ENCODE measurements at regions not wholly inside any gene's neighbourhood (a gene's known extent, or its start where the extent isn't known, plus 50 kb on each side); places are given as distances from the start of the nearest gene placed in this dataset.

DNA sequence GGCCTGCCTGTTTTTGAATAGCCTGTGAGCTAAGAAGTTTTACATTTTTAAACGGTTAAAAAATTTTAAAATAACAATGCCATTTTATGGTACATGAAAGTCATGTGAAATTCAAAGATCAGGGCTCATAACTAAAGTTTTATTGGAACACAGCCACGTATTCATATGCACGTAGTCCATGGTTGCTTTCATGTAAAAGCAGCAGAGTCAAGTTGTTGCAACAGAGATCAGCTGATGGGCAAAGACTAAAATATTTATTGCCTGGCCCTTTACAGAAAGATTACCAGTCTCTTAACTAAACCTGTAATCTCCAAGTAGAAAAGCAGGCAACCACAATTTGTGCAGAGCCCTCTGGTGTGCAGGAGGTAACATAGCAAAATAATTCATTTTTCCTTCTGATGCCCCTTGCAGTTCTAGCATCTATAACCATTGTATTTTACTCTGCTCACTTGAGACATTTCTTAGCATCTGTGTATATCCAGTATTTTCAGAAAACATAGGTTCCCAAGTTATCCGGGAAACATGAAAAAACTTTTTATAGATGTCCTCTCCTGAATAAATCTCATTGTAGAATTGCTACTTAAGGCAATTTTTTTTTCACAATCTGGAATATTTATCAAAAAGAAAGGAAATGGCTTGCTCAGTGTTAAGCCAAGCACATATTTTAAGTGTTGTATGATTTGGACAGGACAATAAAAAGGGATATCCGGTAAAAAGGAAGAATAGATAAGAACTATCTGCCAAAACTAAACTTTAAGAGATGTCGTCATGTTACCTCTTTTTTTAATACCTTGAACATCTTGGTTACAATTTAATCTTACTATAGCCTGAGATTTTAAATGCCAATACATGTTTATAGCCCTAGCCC is 430.8 kb downstream of the PLPP3 start:
- no peak for TF ChIP-seq POLR2A (IDR thresholded peaks at IDR 0.05)
- TF ChIP-seq, protein P1, sequence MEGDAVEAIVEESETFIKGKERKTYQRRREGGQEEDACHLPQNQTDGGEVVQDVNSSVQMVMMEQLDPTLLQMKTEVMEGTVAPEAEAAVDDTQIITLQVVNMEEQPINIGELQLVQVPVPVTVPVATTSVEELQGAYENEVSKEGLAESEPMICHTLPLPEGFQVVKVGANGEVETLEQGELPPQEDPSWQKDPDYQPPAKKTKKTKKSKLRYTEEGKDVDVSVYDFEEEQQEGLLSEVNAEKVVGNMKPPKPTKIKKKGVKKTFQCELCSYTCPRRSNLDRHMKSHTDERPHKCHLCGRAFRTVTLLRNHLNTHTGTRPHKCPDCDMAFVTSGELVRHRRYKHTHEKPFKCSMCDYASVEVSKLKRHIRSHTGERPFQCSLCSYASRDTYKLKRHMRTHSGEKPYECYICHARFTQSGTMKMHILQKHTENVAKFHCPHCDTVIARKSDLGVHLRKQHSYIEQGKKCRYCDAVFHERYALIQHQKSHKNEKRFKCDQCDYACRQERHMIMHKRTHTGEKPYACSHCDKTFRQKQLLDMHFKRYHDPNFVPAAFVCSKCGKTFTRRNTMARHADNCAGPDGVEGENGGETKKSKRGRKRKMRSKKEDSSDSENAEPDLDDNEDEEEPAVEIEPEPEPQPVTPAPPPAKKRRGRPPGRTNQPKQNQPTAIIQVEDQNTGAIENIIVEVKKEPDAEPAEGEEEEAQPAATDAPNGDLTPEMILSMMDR (IDR thresholded peaks at IDR 0.05 in 8 of 11, conservative IDR thresholded peaks at IDR 0.05 in 3 of 11), result peak in 1 of 11 experiments; percentile 17
